HG03064 (cell line): ENCODE measurements at regions not wholly inside any gene's neighbourhood (a gene's known extent, or its start where the extent isn't known, plus 50 kb on each side); places are given as distances from the start of the nearest gene placed in this dataset.
"Not testable (repeated sequence)": the region's sequence is repeated elsewhere in the genome, so short reads cannot be mapped to it uniquely, and the experiment has no call there.

ENCODE experiments used
- ATAC-seq: cut with Tn5 transposase; IDR thresholded peaks from one replicate; pipeline ENCODE4 v1.9.1; 2021; ENCODE audit warnings: low read depth; ENCODE audit not compliant: unreplicated experiment

GRCh38 chr16:21487956-21488355 is 111.4 kb upstream of the METTL9 start:
- ATAC-seq: not testable (repeated sequence)

- not testable (repeated sequence) for ATAC-seq
Measured at GRCh38 chr16:21499046-21499445, 100.3 kb upstream of the METTL9 start.

GRCh38 chr16:21501223-21501868 is 98.0 kb upstream of the METTL9 start:
- peak; percentile 41 for ATAC-seq

DNA sequence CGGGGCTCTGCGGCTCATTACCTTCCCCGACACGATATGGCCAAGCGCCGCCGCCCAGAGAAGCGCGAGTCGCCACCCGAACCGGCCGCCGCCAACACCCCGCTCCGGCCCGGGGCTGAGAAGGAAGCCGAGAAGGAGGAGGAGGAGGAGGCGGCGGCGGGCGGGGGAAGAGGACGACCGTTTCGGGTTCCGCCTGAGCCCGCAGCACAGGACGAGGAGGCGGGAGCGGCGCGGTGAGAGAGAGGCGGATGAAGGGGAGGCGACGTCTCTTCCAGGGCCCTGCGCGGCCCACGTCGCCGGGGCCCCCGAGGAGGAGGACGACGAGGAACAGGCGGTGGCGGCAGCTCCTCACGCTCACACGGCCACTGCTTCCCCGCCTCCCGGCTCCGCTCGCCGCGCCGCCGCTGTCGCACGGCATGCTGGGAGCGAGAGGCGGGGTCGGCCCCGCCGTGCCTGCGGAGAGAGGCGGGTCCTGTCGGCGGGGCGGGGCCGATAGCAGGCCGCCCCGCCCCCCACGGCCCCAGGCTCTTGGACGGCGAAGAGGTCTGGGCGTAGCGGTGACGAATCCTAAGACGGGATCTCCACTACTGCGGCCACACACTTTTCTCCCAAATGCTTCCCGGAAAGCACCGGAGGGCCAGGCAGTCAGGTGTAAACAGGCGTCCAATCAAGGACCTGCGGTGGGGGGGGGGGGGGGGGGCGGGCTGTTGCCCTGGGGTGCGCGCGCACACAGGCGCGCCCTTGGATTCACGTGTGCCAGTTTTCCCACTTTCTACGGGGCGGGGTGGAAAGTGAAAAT is 97.3 kb upstream of the METTL9 start:
- peak; percentile 66 for ATAC-seq

- ATAC-seq: not testable (repeated sequence)
Measured at GRCh38 chr16:21503574-21503920, 95.8 kb upstream of the METTL9 start.

DNA sequence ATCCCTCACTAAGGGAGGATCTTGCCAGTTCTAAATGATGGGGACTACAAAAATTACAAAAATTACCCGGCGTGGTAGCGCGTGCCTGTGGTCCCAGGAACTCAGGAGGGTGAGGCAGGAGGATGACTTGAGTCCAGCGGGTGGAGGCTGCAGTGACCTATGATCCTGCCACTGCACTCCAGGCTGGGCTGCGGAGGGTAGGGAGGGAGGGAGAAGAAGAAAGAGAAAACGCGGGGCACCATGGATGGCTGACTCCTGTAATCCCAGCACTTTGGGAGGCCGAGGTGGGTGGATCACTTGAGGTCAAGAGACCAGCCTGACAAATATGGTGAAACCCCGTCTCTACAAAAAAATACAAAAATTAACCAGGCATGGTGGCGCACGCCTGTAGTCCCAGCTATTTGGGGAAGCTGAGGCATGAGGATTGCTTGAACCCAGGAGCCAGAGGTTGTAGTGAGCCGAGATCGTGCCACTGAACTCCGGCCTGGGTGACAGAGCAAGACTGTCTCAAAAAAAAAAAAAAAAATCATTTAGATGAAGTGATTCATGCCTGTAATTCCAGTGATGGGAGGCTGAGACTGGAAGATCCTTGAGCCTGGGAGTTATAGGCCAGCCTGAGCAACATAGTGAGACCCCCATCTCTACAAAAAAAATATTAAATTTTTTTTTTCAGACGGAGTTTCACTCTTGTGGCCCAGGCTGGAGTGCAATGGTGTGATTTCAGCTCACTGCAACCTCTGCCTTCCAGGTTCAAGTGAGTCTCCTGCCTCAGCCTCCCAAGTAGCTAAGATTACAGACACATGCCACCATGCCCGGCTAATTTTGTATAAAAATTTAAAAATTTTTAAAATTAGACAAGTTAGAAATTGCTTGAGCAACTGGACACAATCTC is 95.2 kb upstream of the METTL9 start:
- not testable (repeated sequence) for ATAC-seq

GRCh38 chr16:21505751-21506520 is 93.4 kb upstream of the METTL9 start:
- ATAC-seq: not testable (repeated sequence)

- peak; percentile 48 for ATAC-seq
Measured at GRCh38 chr16:21506857-21507456, 92.4 kb upstream of the METTL9 start.

DNA sequence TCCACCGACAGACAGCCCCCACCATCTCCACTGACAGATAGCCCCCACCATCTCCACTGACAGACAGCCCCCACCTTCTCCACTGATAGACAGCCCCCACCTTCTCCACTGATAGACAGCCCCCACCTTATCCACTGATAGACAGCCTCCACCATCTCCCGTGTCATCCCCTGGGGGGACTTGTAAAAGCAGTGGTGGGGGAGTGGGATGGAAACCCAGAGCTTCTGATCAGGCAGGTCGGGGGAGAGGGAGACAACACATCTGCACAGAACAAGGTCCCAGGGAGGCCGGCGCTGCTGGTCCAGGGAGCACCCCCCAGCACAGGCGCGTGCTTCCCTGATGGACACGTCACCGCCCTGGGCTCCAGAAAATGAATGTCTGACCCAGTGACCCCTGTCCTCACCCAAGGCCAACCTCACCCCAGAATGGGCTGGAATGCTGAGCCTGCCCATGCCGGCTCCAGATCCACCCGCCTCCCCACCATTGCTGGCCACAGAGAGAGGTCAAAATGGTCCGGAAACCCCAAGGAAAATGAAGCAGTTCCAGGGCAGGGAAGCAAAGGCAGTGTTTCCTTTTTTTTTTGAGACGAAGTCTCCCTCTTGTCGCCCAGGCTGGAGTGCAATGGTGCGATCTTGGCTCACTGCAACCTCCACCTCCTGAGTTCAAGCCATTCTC is 91.6 kb upstream of the METTL9 start:
- ATAC-seq: not testable (repeated sequence)

DNA sequence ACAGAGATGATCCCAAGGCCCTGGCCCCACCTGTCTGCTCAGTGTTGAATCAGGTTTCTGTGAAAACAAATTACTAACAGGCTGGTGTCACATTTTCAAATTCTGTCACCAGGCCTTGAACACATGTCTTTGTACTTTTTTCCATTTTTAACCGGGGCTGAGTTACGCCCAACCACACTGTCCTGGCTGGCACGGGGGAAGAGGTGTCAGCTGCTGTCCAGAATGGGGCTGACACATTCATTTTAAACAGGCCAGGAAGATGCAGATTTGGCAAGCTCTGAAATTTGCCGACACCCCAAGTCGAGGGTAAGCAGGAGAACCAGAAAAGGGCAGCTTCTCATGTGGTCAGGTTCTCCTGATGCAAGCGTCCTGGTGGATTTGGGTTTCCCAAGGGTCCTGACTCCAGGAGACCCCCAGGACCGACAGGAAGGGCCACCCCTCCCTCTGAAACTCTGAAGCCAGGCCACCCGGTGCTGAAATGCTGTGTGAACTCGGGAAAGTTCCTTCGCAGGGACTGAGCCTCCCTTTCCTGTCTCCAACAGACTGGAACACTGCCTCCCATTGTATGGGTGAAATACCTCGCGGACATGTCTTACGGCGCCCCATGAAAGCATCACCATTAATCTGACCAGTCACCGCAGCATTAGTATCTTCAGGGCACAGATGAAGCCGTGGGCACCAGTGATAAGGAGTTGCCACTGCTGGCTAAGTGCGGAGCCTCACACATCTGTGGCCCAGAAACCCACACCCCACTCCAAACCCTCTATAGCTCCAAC is 90.5 kb upstream of the METTL9 start:
- not testable (repeated sequence) for ATAC-seq

- not testable (repeated sequence) for ATAC-seq
Measured at GRCh38 chr16:21509437-21510086, 89.8 kb upstream of the METTL9 start.

- not testable (repeated sequence) for ATAC-seq
Measured at GRCh38 chr16:21510869-21511255, 88.5 kb upstream of the METTL9 start.

- not testable (repeated sequence) for ATAC-seq
Measured at GRCh38 chr16:21511315-21512210, 87.8 kb upstream of the METTL9 start.

GRCh38 chr16:21512280-21513192 is 86.8 kb upstream of the METTL9 start:
- not testable (repeated sequence) for ATAC-seq

- ATAC-seq: not testable (repeated sequence)
Measured at GRCh38 chr16:21513337-21513741, 86.0 kb upstream of the METTL9 start.
